ENCODE measurements at regions not wholly inside any gene's neighbourhood (a gene's known extent, or its start where the extent isn't known, plus 50 kb on each side); places are given as distances from the start of the nearest gene placed in this dataset.

- POLR2A ChIA-PET, result no interaction called here
- CTCF ChIA-PET, result interaction anchor here (1.0 to 1.5 kb wide), 2 partner anchors 24 to 1285 kb away, joined by 3 read pairs; no protein-coding TSS in a partner anchor
- no peak for DNase-seq (ENCODE audit: low read depth, low spot score)
- Histone ChIP-seq H3K27me3 (ENCODE audit: control insufficient read depth, insufficient read depth, low read length) (no peaks in the 10 kb centered on the region), H3K9me3 (ENCODE audit: control insufficient read depth, insufficient read depth, low read length) (peaks cover 7% of the 10 kb centered on the region), H3K4me3 (ENCODE audit: low read depth, low read length) (no peak overlapping the region), H3K27ac (ENCODE audit: low read depth, low read length) (no peak overlapping the region)
- TF ChIP-seq, protein P1, sequence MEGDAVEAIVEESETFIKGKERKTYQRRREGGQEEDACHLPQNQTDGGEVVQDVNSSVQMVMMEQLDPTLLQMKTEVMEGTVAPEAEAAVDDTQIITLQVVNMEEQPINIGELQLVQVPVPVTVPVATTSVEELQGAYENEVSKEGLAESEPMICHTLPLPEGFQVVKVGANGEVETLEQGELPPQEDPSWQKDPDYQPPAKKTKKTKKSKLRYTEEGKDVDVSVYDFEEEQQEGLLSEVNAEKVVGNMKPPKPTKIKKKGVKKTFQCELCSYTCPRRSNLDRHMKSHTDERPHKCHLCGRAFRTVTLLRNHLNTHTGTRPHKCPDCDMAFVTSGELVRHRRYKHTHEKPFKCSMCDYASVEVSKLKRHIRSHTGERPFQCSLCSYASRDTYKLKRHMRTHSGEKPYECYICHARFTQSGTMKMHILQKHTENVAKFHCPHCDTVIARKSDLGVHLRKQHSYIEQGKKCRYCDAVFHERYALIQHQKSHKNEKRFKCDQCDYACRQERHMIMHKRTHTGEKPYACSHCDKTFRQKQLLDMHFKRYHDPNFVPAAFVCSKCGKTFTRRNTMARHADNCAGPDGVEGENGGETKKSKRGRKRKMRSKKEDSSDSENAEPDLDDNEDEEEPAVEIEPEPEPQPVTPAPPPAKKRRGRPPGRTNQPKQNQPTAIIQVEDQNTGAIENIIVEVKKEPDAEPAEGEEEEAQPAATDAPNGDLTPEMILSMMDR (IDR thresholded peaks at IDR 0.05; ENCODE audit: low read depth, low read length), result no peak
These were observed 225.7 kb upstream of the ANKRD30A start for GRCh38 chr10:36899652-36900051.

DNA sequence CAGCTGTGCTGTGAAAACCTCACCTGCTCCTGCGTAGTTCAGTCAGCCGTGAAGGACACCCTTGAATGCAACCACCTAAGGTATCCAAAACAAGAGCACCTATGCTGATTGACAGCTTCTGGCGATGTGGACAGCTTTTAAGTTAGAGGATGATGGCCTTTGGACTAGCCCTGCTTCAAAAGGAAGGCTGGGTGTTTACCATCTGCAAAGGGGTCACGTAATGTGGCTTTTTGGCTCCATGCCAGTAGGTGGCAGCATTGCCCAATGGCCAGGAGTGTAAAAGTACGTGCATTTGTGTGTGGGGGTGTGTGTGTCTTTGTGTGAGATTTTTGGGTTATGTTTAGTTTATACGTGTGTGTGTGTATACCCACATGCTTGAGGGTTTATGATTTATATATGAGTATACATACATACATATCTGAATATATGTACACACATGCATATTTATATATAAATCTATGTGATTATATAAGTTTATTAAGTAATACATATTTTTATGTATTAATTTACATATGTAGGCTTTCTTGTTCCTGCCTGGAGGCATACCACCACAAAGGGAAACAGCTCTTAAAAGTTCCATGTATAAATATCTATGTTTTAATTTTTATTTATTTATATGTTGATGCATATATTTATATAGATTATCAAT is 236.3 kb upstream of the ANKRD30A start:
- CTCF ChIA-PET, result no interaction called here
- TF ChIP-seq, protein P1 (IDR thresholded peaks at IDR 0.05; ENCODE audit: low read depth, low read length), result no peak

DNA sequence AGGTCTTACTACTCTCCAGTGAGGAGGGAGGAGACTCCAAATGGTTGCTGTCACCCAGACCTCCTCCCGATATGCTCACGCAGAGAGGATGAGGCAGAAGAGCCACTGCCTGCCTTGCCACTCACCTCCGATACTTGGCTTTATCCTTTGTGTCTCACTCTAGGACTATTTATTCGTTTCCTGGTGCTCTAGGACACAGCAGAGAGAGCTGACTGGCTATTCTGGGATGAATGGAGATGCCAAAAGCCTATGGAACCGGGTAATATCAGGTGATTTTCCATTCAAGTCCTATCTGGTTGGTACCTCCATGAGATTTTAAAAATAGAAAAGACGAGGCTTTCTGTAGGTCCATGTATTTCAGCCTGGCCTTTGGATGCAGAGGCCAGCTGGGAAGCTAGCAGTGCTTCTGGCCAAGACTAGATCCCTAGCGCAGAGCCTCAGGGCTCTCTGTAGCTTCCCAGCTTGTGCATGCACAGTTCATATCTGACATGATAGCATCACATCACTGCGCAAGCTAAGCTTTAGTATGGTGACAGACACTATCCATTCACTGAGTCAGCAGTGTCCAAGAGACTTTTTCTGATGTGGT is 239.0 kb upstream of the ANKRD30A start:
- H3K9me3 ChIP-seq (ENCODE audit: control insufficient read depth, insufficient read depth, low read length), result no peaks in the 10 kb centered on the region
- POLR2A ChIA-PET, result no interaction called here
- TF ChIP-seq, protein P1 (IDR thresholded peaks at IDR 0.05; ENCODE audit: low read depth, low read length), result no peak
- DNase-seq (ENCODE audit: low read depth, low spot score), result no peak
- CTCF ChIA-PET, result no interaction called here
- H3K27me3 ChIP-seq (ENCODE audit: control insufficient read depth, insufficient read depth, low read length), result peaks cover 2% of the 10 kb centered on the region
- H3K4me3 ChIP-seq (ENCODE audit: low read depth, low read length), result no peak overlapping the region
- H3K27ac ChIP-seq (ENCODE audit: low read depth, low read length), result no peak overlapping the region

More for the DNA sequence above, 236.3 kb upstream of the ANKRD30A start:
- H3K4me3 ChIP-seq (ENCODE audit: low read depth, low read length), result no peak overlapping the region
- no peaks in the 10 kb centered on the region for H3K9me3 ChIP-seq (ENCODE audit: control insufficient read depth, insufficient read depth, low read length)
- no peak for DNase-seq (ENCODE audit: low read depth, low spot score)
- H3K27me3 ChIP-seq (ENCODE audit: control insufficient read depth, insufficient read depth, low read length), result no peaks in the 10 kb centered on the region
- POLR2A ChIA-PET, result no interaction called here
- H3K27ac ChIP-seq (ENCODE audit: low read depth, low read length), result no peak overlapping the region

GRCh38 chr10:36885746-36886145 is 239.7 kb upstream of the ANKRD30A start:
- ChIA-PET CTCF (no interaction called here), POLR2A (no interaction called here)
- TF ChIP-seq, protein P1 (IDR thresholded peaks at IDR 0.05; ENCODE audit: low read depth, low read length), result no peak
- Histone ChIP-seq H3K4me3 (ENCODE audit: low read depth, low read length) (no peak overlapping the region), H3K27me3 (ENCODE audit: control insufficient read depth, insufficient read depth, low read length) (peaks cover 2% of the 10 kb centered on the region), H3K27ac (ENCODE audit: low read depth, low read length) (no peak overlapping the region), H3K9me3 (ENCODE audit: control insufficient read depth, insufficient read depth, low read length) (no peaks in the 10 kb centered on the region)
- DNase-seq (ENCODE audit: low read depth, low spot score), result no peak

GRCh38 chr10:36882781-36883180 is 242.6 kb upstream of the ANKRD30A start:
- CTCF ChIA-PET, result interaction anchor here (0.8 to 4.6 kb wide), 3 partner anchors 1244 to 1269 kb away, joined by 3 to 111 read pairs (median 13); no protein-coding TSS in a partner anchor
- TF ChIP-seq, protein P1 (IDR thresholded peaks at IDR 0.05; ENCODE audit: low read depth, low read length), result no peak
- no peak overlapping the region for H3K4me3 ChIP-seq (ENCODE audit: low read depth, low read length)
- H3K27ac ChIP-seq (ENCODE audit: low read depth, low read length), result no peak overlapping the region
- peaks cover 2% of the 10 kb centered on the region for H3K27me3 ChIP-seq (ENCODE audit: control insufficient read depth, insufficient read depth, low read length)
- no peak for DNase-seq (ENCODE audit: low read depth, low spot score)
- POLR2A ChIA-PET, result interaction anchor here (0.7 kb wide), 1 partner anchor 1327 kb away, joined by 3 read pairs; no protein-coding TSS in a partner anchor
- H3K9me3 ChIP-seq (ENCODE audit: control insufficient read depth, insufficient read depth, low read length), result no peaks in the 10 kb centered on the region
